NCI-H2227 treated with DMSO at 0.1 percent for 48 hours (cell line): ENCODE measurements at regions not wholly inside any gene's neighbourhood (a gene's known extent, or its start where the extent isn't known, plus 50 kb on each side); places are given as distances from the start of the nearest gene placed in this dataset.
"Not testable (repeated sequence)": the region's sequence is repeated elsewhere in the genome, so short reads cannot be mapped to it uniquely, and the experiment has no call there.

Experiments used
- DNase-seq: peaks from one replicate; lab custom pipeline; 2025; lab: John Stamatoyannopoulos, UW

DNA sequence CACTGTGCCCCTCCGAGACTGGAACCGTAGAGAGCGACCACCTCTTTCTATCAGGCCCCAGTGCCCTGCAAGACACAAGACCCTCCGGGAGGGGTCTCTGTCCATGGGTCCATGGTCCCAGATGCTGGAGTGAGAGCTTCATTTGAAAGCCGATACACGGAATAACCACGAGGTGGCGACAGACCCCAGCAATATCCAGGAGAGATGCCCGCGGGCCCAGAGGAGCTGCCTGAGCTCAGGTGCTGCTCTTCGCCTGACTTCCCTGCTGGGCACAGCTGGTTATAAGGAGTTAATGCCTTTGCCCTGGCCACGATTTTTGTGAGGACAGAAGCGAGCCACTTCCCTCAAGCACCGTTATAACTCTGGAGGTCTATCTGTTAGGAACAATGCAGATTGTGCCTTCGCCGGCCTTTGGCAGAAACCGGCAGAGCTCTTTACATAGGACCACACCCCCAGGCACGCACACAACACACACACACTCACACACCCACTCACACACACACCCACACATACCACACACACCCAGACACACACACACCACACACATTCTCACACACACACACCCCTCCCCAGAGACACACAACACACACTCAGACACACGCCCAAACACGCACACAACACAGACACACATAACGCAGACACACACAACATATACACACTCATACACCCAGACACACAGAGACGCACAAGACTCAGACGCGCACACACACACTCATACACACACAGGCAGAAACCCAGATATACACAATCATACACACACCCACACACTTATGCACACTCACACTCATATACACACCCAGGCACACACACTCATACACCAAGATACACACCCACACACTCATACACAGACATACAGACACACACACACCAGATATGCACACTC lies 436.4 kb downstream of the SOX9 start:
- peak; percentile 71 for DNase-seq

DNA sequence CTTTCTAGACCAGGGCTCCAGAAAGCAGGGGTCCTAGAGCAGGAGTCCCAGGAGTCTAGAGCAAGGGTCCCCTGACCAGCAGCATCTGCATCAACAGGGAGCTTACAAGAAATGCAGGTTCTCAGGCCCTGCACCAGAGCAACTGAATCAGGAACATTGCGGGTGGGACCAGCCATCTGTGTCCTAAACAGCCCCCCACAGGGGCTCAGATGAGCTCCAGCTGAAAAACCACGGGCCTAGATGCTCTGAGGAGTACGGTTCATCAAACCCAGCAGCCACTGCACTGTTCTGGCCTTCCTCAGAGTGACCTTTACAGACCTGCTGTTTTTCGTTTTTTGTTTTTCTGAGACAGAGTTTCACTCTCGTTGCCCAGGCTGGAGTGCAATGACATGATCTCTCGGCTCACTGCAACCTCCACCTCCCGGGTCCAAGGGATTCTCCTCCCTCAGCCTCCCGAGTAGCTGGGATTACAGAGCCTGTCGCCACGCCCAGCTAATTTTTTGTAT lies 438.2 kb downstream of the SOX9 start:
- DNase-seq = no peak

DNA sequence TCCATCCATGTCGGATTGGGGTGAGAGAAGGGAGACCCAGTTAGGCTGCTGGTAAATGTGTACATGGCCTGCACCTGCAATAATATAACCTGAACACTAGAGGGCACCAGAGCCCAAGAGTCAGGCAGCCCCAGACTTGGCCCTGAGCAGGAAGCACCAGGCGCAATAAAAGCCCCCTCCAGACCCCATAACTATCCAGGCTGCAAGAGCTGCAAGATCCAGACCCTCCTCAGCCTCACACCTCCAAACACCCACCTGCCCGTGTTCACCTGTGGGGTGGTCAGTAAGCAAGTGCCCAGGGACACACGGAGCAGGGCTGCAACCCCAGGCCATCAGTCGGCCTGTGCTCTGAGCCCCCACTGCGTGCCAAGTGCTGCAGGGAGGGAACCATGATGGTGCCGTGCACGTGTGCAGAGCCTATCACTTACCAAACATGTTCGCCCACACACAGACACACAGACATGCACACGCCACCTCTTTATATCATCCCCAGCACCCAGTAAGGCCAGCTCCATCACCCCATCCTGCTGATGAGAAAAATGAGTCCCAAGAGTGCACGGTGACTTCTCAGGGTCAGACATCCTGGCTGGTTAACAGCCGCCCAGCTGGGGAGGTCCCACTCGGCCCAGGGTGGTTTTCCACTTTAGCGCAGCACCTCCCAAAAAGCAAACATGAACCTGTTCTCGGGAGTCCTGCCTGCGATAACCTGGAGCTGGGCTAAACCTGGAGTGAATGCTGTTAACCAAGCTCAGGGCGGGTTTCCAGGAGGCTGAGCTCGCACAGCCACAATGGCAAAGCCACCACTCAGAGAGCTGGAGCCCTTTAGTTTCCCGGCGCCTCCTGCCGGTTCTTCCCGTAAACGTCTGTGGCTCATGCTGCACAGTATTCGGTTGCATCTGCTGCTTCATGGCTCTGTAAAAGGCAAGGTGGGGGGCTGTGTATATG lies 439.8 kb downstream of the SOX9 start:
- peak; percentile 63 for DNase-seq

DNA sequence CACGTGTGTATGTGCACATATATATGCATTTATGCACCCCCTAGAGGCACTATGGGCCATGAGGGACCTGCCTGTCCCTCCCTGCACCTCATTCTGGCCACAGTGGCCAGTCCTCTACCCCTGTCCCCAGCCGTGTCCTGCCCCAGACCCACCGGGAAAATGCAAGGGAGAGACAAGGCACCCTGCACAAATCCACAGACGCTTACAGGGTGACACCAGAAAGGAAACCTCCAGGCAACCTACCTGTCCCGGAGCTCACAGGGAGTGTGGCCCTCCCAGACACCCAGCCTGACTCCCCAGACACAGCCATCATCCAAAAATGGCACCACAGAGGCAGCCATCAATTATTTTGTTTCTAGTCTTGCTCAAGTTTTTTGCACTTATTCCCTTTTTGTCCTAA lies 440.4 kb downstream of the SOX9 start:
- no peak for DNase-seq

DNA sequence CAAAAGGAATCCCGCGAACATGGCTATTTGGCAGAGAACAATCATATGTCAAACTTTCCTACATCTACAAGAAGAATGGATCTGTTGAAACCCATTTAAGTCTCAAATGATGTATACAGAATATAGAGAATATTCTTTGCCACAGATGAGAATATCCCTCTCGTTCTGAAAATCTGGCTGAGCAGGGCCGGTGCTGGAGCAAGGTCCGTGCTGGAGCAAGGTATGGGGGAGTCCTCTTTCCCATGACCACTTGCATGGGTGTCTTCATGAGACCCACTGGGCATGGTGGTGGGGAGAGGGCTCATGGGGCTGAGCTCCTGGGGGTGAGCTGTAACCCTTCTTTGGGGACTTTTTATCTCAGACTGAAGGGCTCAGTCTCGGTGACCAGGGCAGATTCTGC lies 440.9 kb downstream of the SOX9 start:
- DNase-seq = no peak

DNA sequence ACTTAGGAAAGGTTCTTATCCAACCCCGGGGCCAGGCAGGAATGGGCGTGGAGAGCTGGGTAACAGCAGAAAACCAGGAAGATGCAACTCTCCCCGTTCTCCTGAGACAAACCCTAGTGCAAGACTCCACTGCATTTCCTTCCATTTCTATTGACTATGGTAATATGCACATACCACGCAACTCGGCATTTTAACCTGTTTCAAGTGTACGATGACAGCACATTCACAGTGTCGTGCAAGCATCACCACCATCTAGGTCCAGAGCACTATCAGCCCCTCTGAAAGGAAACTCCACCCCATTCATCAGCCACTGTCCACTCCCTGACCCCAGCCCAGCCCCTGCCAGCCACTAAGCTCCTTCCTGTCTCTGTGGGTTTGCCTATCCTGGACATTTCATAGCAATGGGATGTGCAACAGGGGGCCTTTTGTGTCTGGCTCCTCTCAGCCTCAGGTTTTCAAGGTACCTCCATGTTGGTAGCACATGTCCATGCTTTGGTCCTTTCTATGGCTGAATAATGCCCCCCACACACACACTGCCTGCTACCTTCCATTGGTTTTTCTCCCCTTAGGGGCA lies 441.9 kb downstream of the SOX9 start:
- DNase-seq = no peak

DNA sequence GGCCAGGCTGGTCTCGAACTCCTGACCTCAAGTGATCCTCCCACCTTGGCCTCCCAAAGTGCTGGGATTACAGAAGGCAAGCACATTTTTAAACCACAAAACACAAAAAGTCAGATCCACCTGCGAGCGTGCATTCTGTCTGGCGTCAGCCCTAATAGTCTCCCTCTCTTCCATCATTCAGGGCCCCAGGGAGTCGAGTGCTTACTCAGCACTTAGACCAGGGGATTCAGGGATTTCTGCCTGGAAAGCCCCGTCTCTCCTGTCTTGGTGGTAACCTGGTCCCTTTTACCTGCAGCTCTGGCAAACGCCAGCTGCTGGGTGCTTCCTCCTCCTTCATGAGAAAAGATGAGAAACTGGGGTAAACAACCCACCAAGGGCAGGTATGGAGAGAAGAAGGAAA lies 443.1 kb downstream of the SOX9 start:
- DNase-seq = no peak

DNA sequence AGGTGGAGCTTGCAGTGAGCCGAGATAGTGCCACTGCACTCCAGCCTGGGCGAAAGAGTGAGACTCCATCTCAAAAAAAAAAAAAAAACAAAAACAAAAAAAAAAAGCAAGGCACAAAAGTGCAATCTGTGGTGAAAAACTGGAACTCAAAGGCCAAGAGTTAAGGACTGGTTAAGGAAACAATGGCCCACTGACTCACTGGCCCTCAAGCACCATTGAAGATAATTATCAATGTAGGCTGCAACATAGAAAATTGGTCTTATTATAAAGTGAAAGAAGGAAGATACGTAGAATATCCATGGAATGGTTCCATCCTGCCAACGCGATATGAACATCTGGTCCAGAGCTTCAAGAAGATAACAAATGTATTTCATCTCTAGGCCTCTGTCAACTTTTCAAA lies 444.2 kb downstream of the SOX9 start:
- peak; percentile 80 for DNase-seq

DNA sequence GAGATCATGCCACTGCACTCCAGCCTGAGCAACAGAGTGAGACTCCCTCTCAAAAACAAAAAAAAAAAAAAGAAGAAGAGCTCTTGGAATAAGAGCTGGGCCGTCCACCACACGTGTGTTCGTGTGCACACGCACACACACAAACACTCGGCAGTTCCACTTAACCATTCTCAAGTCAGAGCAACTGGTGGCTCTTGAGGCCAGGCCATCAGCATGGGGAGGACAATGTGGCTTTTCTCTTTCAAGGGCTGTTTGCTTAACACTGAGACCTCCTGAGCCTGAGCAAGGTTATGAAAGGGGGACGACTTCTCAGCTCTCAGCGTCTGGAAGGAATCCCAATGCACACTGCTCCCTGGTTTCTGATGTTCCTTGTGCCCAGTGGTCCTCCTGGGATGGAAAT lies 444.9 kb downstream of the SOX9 start:
- no peak for DNase-seq

DNA sequence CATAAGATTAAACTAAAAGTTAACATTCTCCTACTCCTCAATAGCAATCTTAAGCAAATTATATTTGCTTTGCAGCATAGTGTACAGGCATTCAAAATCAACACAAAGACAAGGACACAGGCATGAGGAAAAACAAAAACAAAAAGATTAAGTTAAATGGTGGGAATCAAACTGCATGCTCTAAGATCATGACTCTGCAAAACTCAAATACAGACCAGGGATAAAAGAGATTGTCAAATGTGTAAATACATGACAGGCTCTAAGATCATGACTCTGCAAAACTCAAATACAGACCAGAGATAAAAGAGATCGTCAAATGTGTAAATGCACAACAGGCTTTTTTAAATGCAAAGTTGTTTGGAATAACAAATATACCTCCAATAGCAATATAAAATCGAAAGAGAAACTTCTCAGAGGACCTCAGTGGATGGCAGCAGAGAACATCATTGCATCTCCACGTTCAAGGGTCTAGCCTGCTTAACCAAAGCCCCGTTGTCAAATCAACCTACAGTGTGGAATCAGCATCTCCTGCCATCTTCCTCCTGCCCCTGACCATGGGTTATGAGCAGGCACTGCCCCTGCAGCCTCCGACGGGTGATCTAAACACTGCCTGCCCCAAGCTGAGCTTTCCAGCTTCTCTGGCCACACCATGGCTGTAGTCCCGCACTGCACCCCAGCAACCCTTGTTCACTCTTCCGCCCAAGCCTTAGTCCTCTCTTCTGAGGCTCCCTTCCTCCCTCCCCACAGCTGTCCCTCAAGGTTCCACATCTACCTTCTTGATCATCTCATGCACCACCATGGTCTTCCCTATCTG lies 446.1 kb downstream of the SOX9 start:
- DNase-seq = no peak

DNA sequence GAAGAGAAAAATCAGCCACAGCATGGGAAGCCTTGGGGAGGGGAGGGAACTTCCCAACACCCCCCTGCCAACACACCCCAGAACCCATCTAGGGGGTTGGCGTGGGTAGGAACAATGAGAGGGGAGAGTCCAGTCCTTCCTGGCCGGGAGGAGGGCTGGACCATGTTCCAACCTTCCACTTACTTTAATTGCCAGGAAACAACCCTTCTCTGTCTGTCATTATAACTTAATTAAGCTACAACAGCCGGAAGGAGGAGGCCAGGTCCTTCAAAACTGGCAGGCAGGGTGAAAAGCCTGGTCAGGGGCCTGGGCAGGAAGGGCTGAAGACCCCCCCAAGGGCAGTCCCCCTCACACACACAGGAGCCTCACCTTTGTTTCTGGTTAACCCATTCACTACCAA lies 447.0 kb downstream of the SOX9 start:
- DNase-seq = no peak

DNA sequence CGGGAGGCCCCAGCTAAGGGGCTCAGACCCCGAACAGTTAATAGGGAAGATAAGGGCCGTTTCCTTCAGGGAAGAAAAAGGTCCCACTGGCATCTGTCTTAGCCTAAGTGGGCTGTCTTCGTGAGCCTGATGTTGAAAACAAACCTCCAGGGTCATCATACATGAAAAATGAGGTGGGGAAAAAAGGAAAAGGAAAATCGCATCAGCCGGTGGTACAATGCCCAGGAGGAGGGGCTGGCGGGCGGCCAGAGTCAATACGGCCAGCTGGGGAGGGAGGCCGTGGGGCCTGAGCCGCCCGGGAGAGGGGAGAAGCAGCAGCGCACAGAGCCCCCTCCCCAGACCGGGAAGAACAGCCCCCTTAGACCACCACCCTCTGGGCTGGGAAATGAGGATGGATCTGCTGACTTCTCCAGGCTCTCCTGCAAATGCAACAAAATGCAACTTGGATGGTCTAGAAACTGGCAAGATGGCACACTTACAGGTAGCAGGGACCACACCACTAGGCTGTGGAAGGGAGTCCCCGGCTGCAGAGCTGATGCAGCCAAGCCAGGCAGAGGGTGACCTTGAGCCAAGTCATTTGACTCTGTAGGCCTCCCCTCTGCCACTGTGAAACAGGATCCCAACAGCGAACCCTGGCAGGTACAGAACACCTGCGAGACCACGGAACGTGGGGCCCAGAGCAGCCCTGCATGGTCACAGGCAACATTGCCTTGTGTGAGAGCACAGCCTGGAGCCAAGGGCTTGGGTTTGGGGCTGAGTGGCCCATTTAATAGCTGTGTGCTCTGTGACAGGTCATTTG lies 448.5 kb downstream of the SOX9 start:
- DNase-seq = peak; percentile 28

DNA sequence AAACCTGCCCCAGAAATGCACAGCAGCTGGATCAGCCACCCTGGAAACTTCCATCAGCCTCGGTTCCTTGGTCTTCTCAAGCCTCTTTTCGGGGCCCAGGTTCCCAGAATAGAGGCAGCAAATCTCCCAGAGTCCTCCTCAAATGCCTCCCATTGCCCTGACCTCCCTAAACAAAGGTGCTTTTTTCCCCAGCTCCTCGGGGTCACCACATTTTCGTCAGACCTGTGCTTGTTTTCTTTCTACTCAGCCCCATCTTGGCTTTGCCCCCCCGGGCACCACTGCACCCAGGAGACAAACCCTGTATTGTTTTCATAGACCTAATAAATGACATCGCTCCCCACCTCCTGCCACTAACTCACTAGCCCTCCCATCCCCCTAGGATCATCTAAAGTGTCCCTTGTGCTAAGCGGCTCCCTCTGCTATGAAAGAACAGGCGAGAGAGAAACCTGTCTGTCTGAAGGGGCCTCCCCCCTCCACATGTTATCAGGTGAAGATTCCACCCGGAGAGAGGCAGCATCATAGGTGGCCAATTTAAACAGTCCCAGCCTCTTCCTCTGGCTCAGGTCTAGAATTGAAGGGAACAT lies 451.1 kb downstream of the SOX9 start:
- no peak for DNase-seq

DNA sequence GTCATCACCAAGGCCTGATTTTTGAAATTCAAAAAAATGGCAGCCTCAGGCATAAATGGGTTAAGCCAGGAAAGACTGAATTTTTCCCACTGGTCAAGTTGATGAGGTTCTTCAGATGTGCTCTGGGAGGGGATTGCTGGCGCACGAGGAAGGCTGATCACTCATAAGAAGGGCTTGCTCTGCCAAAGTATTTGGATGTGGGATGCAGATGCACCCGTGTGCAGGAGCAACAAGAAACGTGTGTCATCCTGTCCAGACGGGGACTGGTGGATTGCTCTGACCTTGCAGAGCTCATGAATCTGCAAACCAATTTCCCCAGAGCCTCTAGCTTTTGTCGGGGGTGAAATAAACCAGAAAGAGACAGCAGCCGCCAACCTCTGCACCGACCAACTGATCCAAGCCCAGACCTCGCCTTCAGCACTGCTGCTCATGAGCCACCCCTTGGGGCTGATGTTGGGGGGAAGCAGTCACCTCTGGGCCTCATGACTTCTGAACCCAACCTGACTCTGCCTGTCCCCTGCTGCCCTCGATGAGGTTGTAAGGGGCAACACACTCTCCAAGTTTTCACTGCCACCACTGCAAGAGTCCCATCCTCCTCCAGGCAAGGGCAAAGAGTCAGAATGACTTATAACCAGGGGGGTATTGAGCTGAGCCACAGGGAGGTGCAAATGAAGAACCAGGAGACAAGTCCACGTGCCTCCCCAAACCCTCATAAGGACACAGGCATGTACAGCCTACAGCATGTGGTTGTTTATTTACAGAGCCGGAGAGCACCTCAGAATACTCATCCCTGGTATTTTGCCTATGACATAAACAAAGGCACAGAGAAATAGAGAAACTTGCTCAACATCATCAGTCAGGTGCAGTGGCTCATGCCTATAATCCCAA lies 452.0 kb downstream of the SOX9 start:
- DNase-seq = no peak

DNA sequence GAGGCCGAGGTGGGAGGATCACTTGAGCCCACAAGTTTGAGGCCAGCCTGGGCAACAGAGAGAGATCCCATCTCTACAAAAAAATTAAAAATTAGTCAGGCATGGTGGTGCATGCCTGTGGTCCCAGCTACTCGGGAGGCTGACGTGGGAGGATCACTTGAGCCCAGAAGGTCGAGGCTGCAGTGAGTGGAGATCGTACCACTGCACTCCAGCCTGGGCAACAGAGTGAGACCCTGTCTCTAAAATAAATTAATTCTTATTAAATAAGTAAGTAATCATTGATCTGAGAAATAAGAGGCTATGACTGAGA lies 452.6 kb downstream of the SOX9 start:
- not testable (repeated sequence) for DNase-seq

DNA sequence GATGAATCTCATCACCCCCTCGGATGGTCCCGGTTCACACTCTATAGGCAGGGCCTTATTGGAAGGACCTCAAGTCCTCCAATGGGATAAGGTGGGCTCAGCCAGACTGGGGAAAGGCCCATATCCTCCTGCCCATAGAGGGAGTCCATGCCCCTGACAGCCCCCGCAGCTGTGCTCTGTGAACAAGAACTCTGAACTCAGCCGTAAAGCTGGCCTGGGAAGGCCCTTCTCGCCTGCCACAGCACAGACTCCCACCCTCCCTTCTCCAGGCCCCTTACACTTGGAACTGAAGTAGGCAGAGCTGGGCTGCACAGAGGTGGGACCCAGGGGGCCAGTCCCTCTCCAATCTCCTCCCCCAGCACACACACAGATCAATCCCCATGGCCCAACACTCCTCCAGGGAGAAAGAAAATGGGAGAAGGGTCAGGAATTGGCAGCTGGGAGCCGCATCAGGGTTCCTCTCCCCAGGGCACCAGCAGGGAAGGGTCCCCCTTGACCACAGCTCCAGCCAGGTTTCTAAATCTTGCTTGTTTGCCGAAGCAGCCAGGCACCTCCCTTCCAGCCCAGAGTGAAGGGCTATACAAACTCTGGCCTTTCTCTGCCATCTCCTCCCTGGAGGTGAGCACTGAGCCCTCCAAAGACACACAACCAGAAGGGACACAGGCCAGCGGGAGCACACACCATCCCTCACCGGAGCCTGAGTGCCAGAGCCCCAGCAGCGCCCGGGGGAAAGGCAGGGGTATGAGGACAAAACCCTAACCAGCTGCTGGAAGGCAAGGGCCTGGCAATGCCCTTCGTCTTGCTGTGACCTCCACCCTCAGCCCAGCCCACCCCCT lies 454.1 kb downstream of the SOX9 start:
- DNase-seq = no peak

DNA sequence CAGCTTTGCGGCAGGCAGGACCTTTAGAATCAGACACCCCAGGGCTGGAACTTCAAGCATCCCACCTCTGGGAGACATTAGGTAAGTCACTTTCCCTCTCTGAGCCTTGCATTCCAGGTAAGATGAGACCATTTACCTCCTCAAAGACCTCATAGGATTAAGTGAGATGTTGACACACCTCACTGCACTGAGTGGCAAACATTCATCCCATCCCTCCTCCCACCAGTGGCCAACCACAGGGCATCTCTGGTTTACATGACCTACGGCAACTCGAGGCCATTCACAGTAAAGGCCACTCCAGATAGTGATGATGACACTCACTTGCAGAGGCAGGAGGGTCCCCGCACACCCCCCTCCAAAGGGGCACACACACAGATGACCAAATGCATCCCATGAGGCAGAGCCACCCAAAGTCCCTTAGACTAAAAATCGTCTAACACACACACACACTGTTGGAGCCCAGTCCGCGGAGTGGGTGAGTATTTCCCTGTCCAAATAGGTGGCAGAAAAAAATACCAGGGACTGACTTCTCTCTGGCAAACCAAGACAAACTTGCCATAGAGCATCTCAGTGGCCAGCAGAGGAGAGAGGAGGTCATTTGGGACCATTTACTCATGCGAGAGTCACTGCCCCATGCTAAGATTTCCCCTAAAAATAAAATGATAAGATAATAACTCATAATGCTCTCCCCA lies 454.9 kb downstream of the SOX9 start:
- DNase-seq = no peak

DNA sequence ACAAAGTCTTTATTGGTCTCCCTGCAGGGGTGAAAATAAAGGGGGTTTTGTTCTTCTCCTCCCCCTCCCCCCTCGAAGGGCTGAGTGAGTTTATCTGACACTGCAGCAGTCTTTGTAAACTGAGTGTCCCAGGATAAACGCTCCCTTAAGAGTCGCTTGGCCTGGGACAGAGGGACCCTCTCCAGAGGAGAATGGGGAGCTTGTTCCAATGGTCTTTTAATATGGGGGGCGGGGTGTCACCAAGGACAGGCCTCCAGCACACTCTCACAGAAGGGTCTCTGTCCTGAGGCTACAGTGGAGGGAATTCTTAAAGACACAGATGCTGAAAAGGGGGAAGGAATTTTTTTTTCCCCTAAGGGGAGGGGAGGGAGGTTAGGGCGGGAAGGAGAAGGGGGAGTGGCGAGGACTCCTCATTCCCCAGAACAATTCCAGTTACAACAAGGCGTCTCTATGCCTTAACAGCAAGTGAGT lies 455.5 kb downstream of the SOX9 start:
- DNase-seq = peak; percentile 44
